ENCODE measurements at regions not wholly inside any gene's neighbourhood (a gene's known extent, or its start where the extent isn't known, plus 50 kb on each side); places are given as distances from the start of the nearest gene placed in this dataset.

DNA sequence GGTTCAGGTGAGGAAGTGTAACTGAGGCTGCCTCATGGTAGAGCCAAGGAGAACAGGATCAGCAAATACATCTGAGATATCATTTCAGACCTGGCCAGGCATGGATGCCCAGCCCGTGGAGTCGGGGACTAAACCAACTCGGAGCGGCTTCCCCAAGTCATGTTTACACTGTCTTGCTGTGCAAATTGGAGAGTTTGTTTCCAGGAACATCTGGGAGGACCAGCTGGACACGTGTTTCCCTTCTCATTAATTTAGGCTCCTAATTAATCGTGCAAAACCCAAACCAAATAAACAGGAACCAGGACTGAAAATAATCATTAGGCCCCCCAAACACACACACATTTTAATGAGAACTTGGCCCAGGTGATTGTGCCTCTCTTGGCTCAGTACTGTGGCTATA lies 70.9 kb upstream of the SALL1 start:
- no peak for DNase-seq

GRCh38 chr16:51211148-51211547 lies 60.1 kb upstream of the SALL1 start:
- DNase-seq, result no peak

DNA sequence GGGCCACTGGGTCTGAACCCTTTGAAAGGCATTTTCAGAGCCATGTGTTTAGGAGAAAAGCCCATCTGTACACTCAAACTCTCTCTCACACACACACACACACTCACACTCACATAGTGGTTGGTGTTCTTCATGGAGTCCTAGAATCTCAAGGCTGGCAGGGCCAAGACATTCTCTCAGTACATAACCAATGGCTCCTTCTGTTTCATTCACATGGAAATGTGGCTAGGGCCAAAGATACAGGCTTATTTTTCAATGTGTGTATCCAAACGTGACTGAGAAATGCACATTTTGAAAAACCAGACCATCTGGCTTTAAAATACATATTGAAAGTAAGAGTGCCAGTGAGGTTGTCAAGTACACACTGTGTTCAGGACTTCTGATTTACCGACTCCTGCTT lies 59.0 kb upstream of the SALL1 start:
- no peak for DNase-seq

DNA sequence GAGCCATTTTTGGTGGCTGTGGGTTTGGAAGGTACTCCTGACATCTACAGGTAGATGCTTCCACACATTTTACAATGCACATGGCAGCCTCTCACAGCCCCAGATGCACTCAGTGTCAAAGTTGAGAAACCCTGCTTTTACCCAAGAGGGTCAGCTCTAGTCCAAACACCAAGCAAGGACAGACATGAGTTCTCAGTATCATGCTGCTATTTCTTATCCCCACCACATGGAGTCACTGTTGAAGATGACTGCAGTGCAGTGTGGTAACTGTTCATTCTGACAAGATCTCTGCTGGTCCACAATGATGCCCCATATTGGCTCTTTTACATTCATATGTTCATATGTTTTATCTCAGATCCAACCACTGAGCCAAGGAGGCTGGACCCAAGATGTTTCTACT lies 50.5 kb upstream of the SALL1 start:
- no peak for DNase-seq

Measured in CD4-positive, alpha-beta T cell treated with Interleukin-10 for 1 hour (primary cell).